Urinary bladder (tissue), 3 donors: ENCODE measurements at regions not wholly inside any gene's neighbourhood (a gene's known extent, or its start where the extent isn't known, plus 50 kb on each side); places are given as distances from the start of the nearest gene placed in this dataset.

Experiments
- DNase-seq: peaks from one replicate; pipeline ENCODE4 v3.0.0-alpha.2; 2015; ENCODE audit errors: extremely low spot score
- H3K27ac ChIP-seq: one replicate; pipeline ENCODE4 v1.5.1; 2013; ENCODE audit warnings: low read depth, mild to moderate bottlenecking, moderate library complexity
- H3K36me3 ChIP-seq: one replicate; pipeline ENCODE4 v1.6.1; 2013; ENCODE audit warnings: mild to moderate bottlenecking, moderate library complexity; ENCODE audit not compliant: insufficient read depth
- H3K4me1 ChIP-seq: one replicate; pipeline ENCODE4 v1.6.1; 2013; ENCODE audit warnings: mild to moderate bottlenecking, moderate library complexity; ENCODE audit not compliant: insufficient read depth
- H3K4me3 ChIP-seq: one replicate; pipeline ENCODE4 v1.5.1; 2013; ENCODE audit warnings: low read depth, low read length
- WGBS: extraction: QIAGEN DNeasy Blood & Tissue Kit; methylation state at CpG from one replicate; pipeline ENCODE4 v1.1.7; 2013; 5-methylcytosine and 5-hydroxymethylcytosine counted together
- donor health status: healthy with polysubstance abuse.
- donor health status: healthy.

DNA sequence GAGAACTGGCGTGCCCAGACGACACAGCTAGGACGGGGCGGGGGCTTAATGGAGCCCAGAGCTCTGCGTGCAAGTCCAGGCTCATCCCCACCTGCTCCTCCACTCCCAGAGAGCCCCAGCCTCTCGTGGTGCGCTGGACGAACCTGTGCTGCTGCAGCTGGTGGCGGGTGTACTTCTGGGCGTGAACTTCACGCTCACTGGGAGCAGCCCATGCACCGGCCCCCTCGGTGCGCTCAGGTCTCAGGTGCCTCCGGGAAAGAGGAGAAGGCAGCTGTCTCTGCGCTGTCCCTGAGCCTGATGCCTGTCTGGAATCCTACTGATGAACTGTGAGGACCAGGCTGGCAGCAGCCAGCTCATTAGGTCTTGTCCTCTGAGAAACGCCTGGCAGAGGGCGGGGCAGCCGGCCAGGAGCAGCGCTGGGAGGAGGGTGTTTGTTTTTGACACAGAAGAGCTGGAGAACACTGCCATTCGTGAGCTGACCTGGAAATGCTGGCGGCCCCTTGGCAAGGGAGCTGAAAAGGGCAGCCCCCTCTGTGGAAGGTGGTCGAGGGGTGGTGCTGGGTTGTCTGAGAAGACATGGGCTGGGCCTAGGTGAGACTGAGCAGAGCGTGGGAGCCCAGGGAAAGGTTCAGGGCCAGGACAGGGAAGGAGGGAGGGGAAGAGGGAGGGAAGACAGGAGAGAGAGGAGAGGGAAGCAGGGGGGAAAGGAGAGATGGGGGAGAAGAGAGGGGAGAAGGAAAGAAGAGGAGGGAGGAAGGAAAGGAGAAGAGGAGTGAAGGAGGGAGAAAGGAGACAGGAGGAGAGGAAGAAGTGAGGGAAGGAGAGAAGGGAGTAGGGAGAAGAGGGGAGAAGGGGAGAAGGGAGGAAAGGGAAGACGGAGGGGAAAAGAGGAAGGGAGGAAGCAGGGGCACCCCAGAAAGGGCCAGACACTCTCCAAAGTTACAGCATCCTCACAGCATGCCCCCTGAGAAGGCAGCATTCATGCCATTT is 53.5 kb upstream of the TNS3 start:
- peak overlapping the region; percentile 54 for H3K27ac ChIP-seq
- no peaks in the 10 kb centered on the region for H3K36me3 ChIP-seq
- 68% methylated on average over 25 of the region's 25 CpGs for WGBS
- no peaks in the 10 kb centered on the region for H3K4me1 ChIP-seq
- DNase-seq, result no peak
- H3K4me3 ChIP-seq, result no peak overlapping the region

- 85% methylated on average over 2 of the region's 2 CpGs for WGBS
- no peak overlapping the region for H3K4me3 ChIP-seq
- H3K27ac ChIP-seq, result no peak overlapping the region
- H3K4me1 ChIP-seq, result no peaks in the 10 kb centered on the region
- no peak for DNase-seq
- no peaks in the 10 kb centered on the region for H3K36me3 ChIP-seq
Measured at GRCh38 chr7:47634273-47634672, 52.4 kb upstream of the TNS3 start.

GRCh38 chr7:47633134-47633533 is 51.2 kb upstream of the TNS3 start:
- Histone ChIP-seq H3K27ac (no peak overlapping the region), H3K4me3 (no peak overlapping the region), H3K4me1 (no peaks in the 10 kb centered on the region), H3K36me3 (no peaks in the 10 kb centered on the region)
- WGBS, result 98% methylated on average over 10 of the region's 10 CpGs
- DNase-seq, result no peak
